GM12874 (cell line): ENCODE measurements at regions not wholly inside any gene's neighbourhood (a gene's known extent, or its start where the extent isn't known, plus 50 kb on each side); places are given as distances from the start of the nearest gene placed in this dataset.

Experiments used
- CTCF ChIP-seq: IDR thresholded peaks from 2 replicates; pipeline ENCODE4 v1.5.1; 2011; ENCODE audit warnings: low read depth, mild to moderate bottlenecking, control low read depth, low read length, moderate library complexity; ENCODE audit not compliant: insufficient read depth

- peak; percentile 57 for TF ChIP-seq CTCF
Measured at GRCh38 chr5:162209005-162209605, 141.5 kb downstream of the GABRG2 start.

- no peak for TF ChIP-seq CTCF
Measured at GRCh38 chr5:162214551-162214950, 147.0 kb downstream of the GABRG2 start.

GRCh38 chr5:162217037-162217436 lies 149.5 kb downstream of the GABRG2 start:
- TF ChIP-seq CTCF: no peak

GRCh38 chr5:162221910-162222309 lies 154.3 kb downstream of the GABRG2 start:
- no peak for TF ChIP-seq CTCF

GRCh38 chr5:162227075-162227474 lies 159.5 kb downstream of the GABRG2 start:
- TF ChIP-seq CTCF: no peak

- TF ChIP-seq CTCF: no peak
Measured at GRCh38 chr5:162230348-162230747, 162.8 kb downstream of the GABRG2 start.

- no peak for TF ChIP-seq CTCF
Measured at GRCh38 chr5:162231522-162231921, 163.9 kb downstream of the GABRG2 start.
